Heart left ventricle (tissue), 16 donors: ENCODE measurements at regions not wholly inside any gene's neighbourhood (a gene's known extent, or its start where the extent isn't known, plus 50 kb on each side); places are given as distances from the start of the nearest gene placed in this dataset.

Experiments used
- ATAC-seq, 4 donors: fragments of 200-7000 bp; cut with Tn5 transposase; one replicate each; pipeline ENCODE4 v1.9.1; 2020 to 2022; ENCODE audit warnings: moderate library complexity in 4 of 4, mild to moderate bottlenecking in 3 of 4, moderate number of reproducible peaks in 1 of 4
- DNase-seq, 5 donors: peaks; one replicate each; pipeline ENCODE4 v3.0.0-alpha.2; 2020
- H3K27ac ChIP-seq, 12 donors: fragments of 200-600 bp; sonication (generic) in 4 of 12; one replicate each; pipeline versions ENCODE4 v1.5.0 to v1.8.0; 2016 to 2022; ENCODE audit warnings: mild to moderate bottlenecking in 2 of 12
- H3K27me3 ChIP-seq, 9 donors: fragments of 200-600 bp; sonication (generic) in 2 of 9; one replicate each; pipeline versions ENCODE4 v1.5.1 to v1.8.0; 2016 to 2022; ENCODE audit warnings: mild to moderate bottlenecking in 3 of 9
- H3K36me3 ChIP-seq, 9 donors: fragments of 200-600 bp; sonication (generic) in 2 of 9; one replicate each; pipeline versions ENCODE4 v1.5.0 to v1.8.0; 2018 to 2022; ENCODE audit warnings: mild to moderate bottlenecking in 2 of 9
- H3K4me1 ChIP-seq, 12 donors: fragments of 200-600 bp; sonication (generic) in 4 of 12; one replicate each; pipeline versions ENCODE4 v1.5.0 to v1.8.0; 2016 to 2022; ENCODE audit warnings: mild to moderate bottlenecking in 3 of 12
- H3K4me3 ChIP-seq, 12 donors: fragments of 200-600 bp; sonication (generic) in 4 of 12; one replicate each; pipeline versions ENCODE4 v1.5.0 to v1.8.0; 2017 to 2022; ENCODE audit warnings: mild to moderate bottlenecking in 9 of 12, moderate library complexity in 4 of 12
- H3K9me3 ChIP-seq, 12 donors: fragments of 200-600 bp; sonication (generic) in 4 of 12; one replicate each; pipeline versions ENCODE4 v1.5.0 to v1.8.0; 2016 to 2022; ENCODE audit warnings: mild to moderate bottlenecking in 1 of 12
- POLR2A ChIP-seq, 2 donors: fragments of 450-650 bp; IDR thresholded peaks; one replicate each; pipeline ENCODE4 v1.6.1; 2017; ENCODE audit warnings: antibody characterized with exemption in 2 of 2, mild to moderate bottlenecking in 2 of 2, moderate library complexity in 2 of 2
- WGBS, 4 donors: extraction: QIAGEN DNeasy Blood & Tissue Kit in 2 of 4; methylation state at CpG; one replicate each; pipeline versions ENCODE4 v1.1.5 to v1.1.7; 2013 to 2018; 5-methylcytosine and 5-hydroxymethylcytosine counted together
- intact Hi-C, 10 donors: fragments of 100-400 bp; cut with DNase I; formaldehyde crosslinking; loops; one replicate each; pipeline versions ENCODE4 v1.11.1 to v1.14.2; 2022
- TF ChIP-seq, protein P1 (sequence below), 12 donors: fragments of 200-600 bp; sonication (generic) in 4 of 12; IDR thresholded peaks; one replicate each; pipeline versions ENCODE4 v1.5.0 to v1.8.0; 2018 to 2022; ENCODE audit warnings: antibody characterized with exemption in 12 of 12, mild to moderate bottlenecking in 5 of 12
- donor health status: ischemic (EF 13 %, LVEDD 7.1; RV severe dilation, severe dysfunction).
- donor health status: healthy with polysubstance abuse.
- donor health status: DM: no; HTN: yes; CAD: no.
- donor health status: DM: no; HTN: no; CAD: no.
- donor health status: ischemic (EF 25% LVEDD 6.9; RV normal size, moderate dysfunction).
- donor health status: ischemic (EF 25% LVEDD 5.7; RV mildly dilated, moderate dysfunction).
- donor health status: healthy.
- donor health status: DM: yes; HTN: yes; CAD: no.
- donor health status: ischemic (EF 35%, LVEDD 5.7; RV mildly dilated, moderate dysfunction).
- donor health status: nonischemic (EF 11% LVEDD 7.7; RV severe dilation, severe dysfunction).
- donor health status: DM: yes; HTN: yes; CAD: no.
- donor health status: PGD.
- donor health status: ischemic (EF 29% LVEDD 5.4; RV normal size, mild dysfunction).
- donor health status: nonischemic (EF 23%, LVEDD 6.1; RV moderate dilation, normal function).

DNA sequence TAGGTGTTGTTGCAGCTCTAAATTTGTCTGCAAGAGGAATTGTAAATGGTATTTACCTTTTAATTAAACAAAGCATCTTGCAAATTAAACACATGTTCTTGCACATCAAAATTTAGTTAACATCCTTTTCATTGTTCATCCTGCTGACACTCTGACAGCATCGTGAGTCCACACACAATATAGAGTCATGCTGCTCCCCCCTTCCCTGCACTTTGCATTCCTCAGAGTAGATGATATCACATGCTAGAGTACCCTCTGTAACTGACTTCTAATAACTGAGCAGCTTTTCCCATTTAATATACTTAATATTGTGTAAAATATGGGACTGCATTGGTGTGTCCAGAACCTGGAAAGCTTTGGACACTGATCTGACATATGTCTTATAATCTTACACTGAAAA lies 138.8 kb upstream of the DPYD start:
- intact Hi-C loops: loop anchor here in 9 of 10 donors (5.0 to 10.0 kb wide), 10 partner anchors 405 to 1825 kb away; no protein-coding TSS in a partner anchor
- Histone ChIP-seq H3K36me3 (no peaks in the 10 kb centered on the region), H3K4me1 (no peaks in the 10 kb centered on the region), H3K9me3 (no peaks in the 10 kb centered on the region), H3K4me3 (no peak overlapping the region), H3K27ac (no peak overlapping the region), H3K27me3 (peaks cover 0 to 44% (median 9%) of the 10 kb centered on the region in 9 donors)
- DNase-seq: no peak
- WGBS, 4 donors: 23 to 37% (median 32%) methylated on average over 1 of the region's 1 CpG
- no peak for ATAC-seq
- TF ChIP-seq POLR2A (IDR thresholded peaks at IDR 0.05): no peak
- TF ChIP-seq, protein P1, sequence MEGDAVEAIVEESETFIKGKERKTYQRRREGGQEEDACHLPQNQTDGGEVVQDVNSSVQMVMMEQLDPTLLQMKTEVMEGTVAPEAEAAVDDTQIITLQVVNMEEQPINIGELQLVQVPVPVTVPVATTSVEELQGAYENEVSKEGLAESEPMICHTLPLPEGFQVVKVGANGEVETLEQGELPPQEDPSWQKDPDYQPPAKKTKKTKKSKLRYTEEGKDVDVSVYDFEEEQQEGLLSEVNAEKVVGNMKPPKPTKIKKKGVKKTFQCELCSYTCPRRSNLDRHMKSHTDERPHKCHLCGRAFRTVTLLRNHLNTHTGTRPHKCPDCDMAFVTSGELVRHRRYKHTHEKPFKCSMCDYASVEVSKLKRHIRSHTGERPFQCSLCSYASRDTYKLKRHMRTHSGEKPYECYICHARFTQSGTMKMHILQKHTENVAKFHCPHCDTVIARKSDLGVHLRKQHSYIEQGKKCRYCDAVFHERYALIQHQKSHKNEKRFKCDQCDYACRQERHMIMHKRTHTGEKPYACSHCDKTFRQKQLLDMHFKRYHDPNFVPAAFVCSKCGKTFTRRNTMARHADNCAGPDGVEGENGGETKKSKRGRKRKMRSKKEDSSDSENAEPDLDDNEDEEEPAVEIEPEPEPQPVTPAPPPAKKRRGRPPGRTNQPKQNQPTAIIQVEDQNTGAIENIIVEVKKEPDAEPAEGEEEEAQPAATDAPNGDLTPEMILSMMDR (IDR thresholded peaks at IDR 0.05): no peak

DNA sequence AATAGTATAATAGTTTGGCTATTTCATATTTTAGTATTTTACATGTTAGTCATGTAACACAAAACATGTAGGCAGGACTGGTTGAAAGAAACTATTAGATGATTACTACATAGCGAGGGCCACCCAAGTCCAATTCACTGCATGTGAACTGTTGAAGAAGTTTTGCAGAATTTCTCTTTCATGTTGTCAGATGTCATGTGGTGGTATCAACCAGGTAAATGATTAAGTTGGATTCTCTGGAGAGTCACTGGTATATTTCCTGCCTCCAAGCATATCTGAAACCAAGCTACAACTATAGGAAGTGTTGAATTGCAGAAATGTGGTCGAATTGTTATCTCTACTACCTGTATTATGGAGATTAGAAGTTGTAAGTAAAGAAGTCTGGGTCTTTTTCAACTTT lies 137.8 kb upstream of the DPYD start:
- intact Hi-C loops: loop anchor here in 9 of 10 donors (5.0 to 10.0 kb wide), 9 partner anchors 406 to 1824 kb away; no protein-coding TSS in a partner anchor
- WGBS, 4 donors: 59 to 66% (median 65%) methylated on average over 2 of the region's 2 CpGs
- no peak for ATAC-seq
- Histone ChIP-seq H3K36me3 (no peaks in the 10 kb centered on the region), H3K4me1 (peaks cover 0 to 7% (median 3%) of the 10 kb centered on the region in 12 donors), H3K4me3 (no peak overlapping the region), H3K27ac (no peak overlapping the region), H3K9me3 (no peaks in the 10 kb centered on the region), H3K27me3 (peaks cover 0 to 52% (median 13%) of the 10 kb centered on the region in 9 donors)
- TF ChIP-seq, protein P1 (IDR thresholded peaks at IDR 0.05): no peak
- no peak for TF ChIP-seq POLR2A (IDR thresholded peaks at IDR 0.05)
- no peak for DNase-seq

DNA sequence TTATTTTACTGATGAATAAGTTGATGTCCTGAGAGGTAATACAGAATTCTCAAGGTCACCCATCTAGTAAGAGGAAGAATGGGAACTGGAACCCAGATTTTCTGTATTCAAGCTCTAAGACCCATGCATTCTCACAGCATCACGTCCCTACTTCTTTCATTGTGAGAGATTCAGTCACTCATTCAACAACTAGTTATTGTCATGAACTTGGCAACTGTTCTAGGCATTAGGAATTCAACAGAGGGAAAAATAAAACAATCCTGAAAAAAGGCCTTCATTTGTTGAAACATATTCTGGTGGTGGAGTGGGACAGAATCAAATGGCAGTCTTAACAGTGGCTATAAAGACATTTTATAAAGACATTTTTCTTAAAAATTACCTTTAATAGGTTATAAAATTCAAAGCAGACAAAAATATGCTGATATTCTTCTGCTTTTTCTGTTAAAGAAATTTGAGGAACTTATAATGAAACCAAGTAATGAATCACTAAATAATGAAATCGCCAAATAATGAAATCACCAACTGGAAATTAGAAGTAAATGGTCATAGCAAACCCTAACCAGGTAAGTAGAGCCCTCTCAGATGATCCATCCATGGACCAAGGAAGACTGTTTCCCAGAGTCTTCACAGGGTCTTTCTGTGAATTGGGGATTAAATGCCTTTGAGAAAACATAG lies 136.5 kb upstream of the DPYD start:
- no peak for TF ChIP-seq POLR2A (IDR thresholded peaks at IDR 0.05)
- TF ChIP-seq, protein P1 (IDR thresholded peaks at IDR 0.05): no peak
- DNase-seq: no peak
- Histone ChIP-seq H3K36me3 (no peaks in the 10 kb centered on the region), H3K4me3 (no peak overlapping the region), H3K27ac (no peak overlapping the region), H3K27me3 (peaks cover 0 to 60% (median 20%) of the 10 kb centered on the region in 9 donors), H3K4me1 (peaks cover 0 to 14% (median 8%) of the 10 kb centered on the region in 12 donors), H3K9me3 (no peaks in the 10 kb centered on the region)
- intact Hi-C loops: loop anchor here in 9 of 10 donors (5.0 to 10.0 kb wide), 9 partner anchors 407 to 1823 kb away; no protein-coding TSS in a partner anchor
- 80 to 88% (median 86%) methylated on average over 2 of the region's 2 CpGs for WGBS, 4 donors
- ATAC-seq: no peak

DNA sequence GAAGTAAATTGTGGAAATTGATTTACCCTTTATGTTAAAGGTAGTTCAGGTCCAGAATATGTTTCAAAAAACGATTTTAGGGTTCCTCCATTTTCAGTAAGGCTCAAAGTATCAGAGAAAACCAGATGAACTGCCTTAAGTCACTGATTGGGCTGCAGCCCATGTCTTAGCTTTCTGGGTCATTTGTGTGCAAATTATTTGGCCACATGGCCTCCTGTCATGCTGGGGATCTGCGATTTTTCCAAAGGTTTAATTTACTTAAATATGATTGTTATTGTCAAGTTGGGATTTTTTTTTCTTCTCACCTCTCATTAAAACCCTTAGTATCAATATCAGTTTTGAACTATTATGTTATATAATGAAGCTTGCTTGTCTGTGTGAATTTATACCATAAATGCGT lies 135.9 kb upstream of the DPYD start:
- no peak overlapping the region for H3K27ac ChIP-seq
- no peaks in the 10 kb centered on the region for H3K9me3 ChIP-seq
- peaks cover 0 to 65% (median 25%) of the 10 kb centered on the region in 9 donors for H3K27me3 ChIP-seq
- DNase-seq: no peak
- peaks cover 0 to 14% (median 8%) of the 10 kb centered on the region in 12 donors for H3K4me1 ChIP-seq
- H3K4me3 ChIP-seq: no peak overlapping the region
- TF ChIP-seq POLR2A (IDR thresholded peaks at IDR 0.05): no peak
- TF ChIP-seq, protein P1 (IDR thresholded peaks at IDR 0.05): no peak
- 64 to 77% (median 71%) methylated on average over 3 of the region's 3 CpGs for WGBS, 4 donors
- intact Hi-C loops: loop anchor here in 9 of 10 donors (5.0 to 10.0 kb wide), 9 partner anchors 408 to 1822 kb away; no protein-coding TSS in a partner anchor
- H3K36me3 ChIP-seq: no peaks in the 10 kb centered on the region
- ATAC-seq: no peak
